ENCODE measurements at regions not wholly inside any gene's neighbourhood (a gene's known extent, or its start where the extent isn't known, plus 50 kb on each side); places are given as distances from the start of the nearest gene placed in this dataset.

DNA sequence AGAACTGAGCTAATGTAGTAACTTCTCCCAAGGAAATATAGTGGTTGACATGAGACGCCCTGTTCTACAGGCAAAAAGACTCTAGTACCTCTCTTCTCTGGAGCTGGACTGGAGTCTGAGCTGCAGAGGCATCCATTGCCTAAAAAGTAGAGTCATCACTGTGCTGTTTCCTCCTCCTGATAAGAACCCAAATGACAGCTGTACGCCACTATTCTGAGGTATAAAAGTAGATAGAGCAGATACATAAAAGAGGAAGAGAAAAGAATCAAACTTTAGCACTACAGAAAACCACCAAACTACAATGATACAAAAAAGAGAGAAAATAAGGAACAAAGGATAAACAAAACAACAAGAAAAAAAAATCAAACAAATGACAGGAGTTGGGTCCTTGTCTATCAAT is 1568.8 kb downstream of the PLA2G4A start:
- TF ChIP-seq, protein P1, sequence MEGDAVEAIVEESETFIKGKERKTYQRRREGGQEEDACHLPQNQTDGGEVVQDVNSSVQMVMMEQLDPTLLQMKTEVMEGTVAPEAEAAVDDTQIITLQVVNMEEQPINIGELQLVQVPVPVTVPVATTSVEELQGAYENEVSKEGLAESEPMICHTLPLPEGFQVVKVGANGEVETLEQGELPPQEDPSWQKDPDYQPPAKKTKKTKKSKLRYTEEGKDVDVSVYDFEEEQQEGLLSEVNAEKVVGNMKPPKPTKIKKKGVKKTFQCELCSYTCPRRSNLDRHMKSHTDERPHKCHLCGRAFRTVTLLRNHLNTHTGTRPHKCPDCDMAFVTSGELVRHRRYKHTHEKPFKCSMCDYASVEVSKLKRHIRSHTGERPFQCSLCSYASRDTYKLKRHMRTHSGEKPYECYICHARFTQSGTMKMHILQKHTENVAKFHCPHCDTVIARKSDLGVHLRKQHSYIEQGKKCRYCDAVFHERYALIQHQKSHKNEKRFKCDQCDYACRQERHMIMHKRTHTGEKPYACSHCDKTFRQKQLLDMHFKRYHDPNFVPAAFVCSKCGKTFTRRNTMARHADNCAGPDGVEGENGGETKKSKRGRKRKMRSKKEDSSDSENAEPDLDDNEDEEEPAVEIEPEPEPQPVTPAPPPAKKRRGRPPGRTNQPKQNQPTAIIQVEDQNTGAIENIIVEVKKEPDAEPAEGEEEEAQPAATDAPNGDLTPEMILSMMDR (IDR thresholded peaks at IDR 0.05; ENCODE audit: extremely low read depth, missing control alignments): no peak
- no peak for DNase-seq (ENCODE audit: low spot score)

DNA sequence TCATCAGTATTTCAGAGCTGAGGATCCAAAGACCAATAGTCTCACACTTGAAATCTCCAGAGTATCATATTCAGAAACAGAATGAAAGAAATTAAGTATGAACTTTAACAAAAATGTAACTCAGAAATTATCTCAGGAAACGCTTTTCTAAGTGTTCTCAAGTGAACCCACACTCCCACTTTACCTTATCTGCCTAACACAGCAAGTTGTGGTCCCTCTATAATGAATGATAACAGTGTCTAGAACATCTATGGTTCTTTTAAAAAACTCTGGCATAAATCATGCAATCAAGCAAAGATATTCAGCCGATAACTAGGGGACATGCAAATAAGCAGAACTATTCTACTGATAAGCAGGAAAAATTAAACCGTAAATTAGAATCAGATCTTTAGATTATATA is 1574.2 kb downstream of the PLA2G4A start:
- TF ChIP-seq, protein P1 (IDR thresholded peaks at IDR 0.05; ENCODE audit: extremely low read depth, missing control alignments): no peak
- no peak for DNase-seq (ENCODE audit: low spot score)

DNA sequence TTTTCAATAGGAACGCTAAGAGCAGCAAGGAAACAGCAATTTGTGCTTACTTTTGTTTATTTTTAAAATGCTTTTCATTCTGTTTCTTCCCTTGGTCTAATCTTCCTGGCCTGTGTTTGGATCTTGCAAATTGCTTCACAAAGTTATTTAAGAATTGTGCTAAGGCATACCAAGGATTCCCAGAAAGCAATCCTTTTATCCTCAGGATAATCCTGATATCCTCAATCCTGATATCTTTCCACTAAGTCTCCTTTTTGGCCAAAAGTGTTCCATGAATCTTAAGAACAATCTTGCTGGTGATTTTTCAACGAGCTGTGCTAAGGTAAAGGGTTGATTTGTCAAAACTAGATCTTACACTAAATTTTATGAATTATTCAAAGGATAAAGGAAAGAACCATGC is 1577.9 kb downstream of the PLA2G4A start:
- TF ChIP-seq, protein P1 (IDR thresholded peaks at IDR 0.05; ENCODE audit: extremely low read depth, missing control alignments): no peak
- no peak for DNase-seq (ENCODE audit: low spot score)

DNA sequence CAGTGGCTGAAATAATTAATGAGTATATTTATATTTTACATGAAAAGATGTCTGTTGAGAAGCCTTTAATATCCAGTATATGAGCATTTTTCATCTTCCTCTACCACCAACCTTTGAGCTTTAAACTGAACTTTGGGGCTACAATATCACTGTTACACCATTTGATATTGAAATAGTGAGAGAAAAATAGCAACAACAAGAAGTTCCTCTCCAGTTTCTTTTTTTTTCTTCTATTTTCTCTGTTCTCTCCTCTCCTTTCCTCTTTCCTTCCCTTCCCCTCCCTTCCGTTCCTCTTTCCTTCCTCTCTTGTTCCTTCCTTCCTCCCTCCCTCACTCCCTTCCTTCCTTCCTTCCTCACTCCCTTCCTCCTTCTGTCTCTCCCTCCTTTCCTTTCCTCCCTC is 1591.4 kb downstream of the PLA2G4A start:
- TF ChIP-seq, protein P1 (IDR thresholded peaks at IDR 0.05; ENCODE audit: extremely low read depth, missing control alignments): no peak
- DNase-seq (ENCODE audit: low spot score): no peak

DNA sequence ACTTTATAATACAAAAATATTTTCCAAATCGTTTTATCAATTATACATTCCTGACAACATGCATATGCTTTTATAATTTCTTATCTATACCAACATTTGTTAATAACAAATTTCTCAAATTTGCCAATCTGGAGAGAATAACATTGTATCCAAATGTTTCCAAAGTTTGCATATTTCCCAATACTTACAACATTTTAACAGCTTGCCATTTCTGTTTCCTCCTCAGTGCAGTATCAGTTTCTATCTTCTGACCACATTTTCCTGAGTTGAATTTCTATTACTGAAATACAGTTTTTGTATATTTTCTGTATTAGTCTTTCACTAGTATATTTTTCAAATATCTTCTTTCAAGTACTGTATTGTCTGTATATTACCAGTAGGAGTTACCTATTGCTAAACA is 1594.3 kb downstream of the PLA2G4A start:
- DNase-seq (ENCODE audit: low spot score): no peak
- TF ChIP-seq, protein P1 (IDR thresholded peaks at IDR 0.05; ENCODE audit: extremely low read depth, missing control alignments): no peak

DNA sequence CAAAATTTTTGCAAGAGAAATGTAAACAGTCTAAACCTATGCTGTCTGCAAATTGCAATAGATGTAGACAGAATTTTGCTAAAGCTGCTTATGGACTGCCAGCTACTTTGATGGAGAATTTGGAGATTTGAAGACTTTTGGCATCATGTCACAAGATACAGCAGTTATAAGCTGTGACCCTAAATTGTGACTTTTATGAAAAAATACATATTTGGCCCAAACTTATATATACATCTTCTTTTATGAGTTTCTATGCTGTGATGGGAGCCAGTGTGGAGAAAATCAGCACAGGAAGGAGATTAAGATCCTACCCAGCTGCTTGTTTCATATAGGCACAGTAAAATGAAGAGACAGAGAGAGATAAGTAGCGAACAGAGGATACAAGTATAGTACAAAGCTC is 1595.4 kb downstream of the PLA2G4A start:
- TF ChIP-seq, protein P1 (IDR thresholded peaks at IDR 0.05; ENCODE audit: extremely low read depth, missing control alignments): no peak
- no peak for DNase-seq (ENCODE audit: low spot score)

DNA sequence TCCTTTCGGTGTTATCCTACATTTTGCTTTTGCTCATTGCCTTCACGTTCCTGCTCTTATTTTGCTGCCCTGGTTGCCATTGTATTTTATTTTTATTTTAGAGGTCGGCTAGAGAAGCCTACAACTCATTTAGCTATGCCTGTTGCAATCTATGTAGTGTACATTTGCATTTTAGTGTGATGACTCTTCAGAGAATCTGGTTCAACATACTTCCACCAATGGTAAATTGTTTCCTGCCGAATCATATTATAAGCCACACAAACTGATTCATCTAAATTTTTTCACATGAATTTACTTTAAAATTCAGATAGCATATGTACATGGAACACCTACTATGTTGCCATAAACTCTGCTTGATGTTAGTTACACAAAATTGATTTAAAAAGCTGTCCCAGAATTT is 1596.9 kb downstream of the PLA2G4A start:
- DNase-seq (ENCODE audit: low spot score): no peak
- TF ChIP-seq, protein P1 (IDR thresholded peaks at IDR 0.05; ENCODE audit: extremely low read depth, missing control alignments): no peak
